HepG2 (cell line): ENCODE measurements at regions not wholly inside any gene's neighbourhood (a gene's known extent, or its start where the extent isn't known, plus 50 kb on each side); places are given as distances from the start of the nearest gene placed in this dataset.

Experiments
- EZH2 ChIP-seq: conservative IDR thresholded peaks from 2 replicates; pipeline ENCODE4 v1.6.1; 2012; ENCODE audit warnings: mild to moderate bottlenecking, low read depth, low read length, moderate library complexity
- PATZ1 ChIP-seq: sonication (generic); formaldehyde crosslinking; IDR thresholded peaks from 2 replicates; pipeline ENCODE4 v1.4.0; 2020; ENCODE audit warnings: missing genetic modification reagents
- SAFB2 ChIP-seq: sonication (generic); formaldehyde crosslinking; IDR thresholded peaks from 2 replicates; pipeline ENCODE4 v1.5.1; 2020; ENCODE audit warnings: missing genetic modification reagents, low read depth, mild to moderate bottlenecking, borderline replicate concordance
- SIN3A ChIP-seq: IDR thresholded peaks from 2 replicates; pipeline ENCODE4 v1.6.1; 2011; ENCODE audit warnings: low read depth, mild to moderate bottlenecking, control low read depth, low read length, borderline replicate concordance
- ZFAT ChIP-seq: sonication (generic); formaldehyde crosslinking; conservative IDR thresholded peaks from 2 replicates; pipeline ENCODE4 v1.8.1; 2023; ENCODE audit warnings: missing genetic modification reagents, inconsistent platforms
- ZNF260 ChIP-seq: sonication (generic); formaldehyde crosslinking; IDR thresholded peaks from 2 replicates; pipeline ENCODE4 v1.4.0; 2020; ENCODE audit warnings: missing genetic modification reagents, low read depth, mild to moderate bottlenecking, borderline replicate concordance
- ZNF280D ChIP-seq: sonication (generic); formaldehyde crosslinking; IDR thresholded peaks from 2 replicates; pipeline ENCODE4 v1.5.1; 2020; ENCODE audit warnings: mild to moderate bottlenecking, missing genetic modification reagents

GRCh38 chr5:5798041-5798440 is 375.6 kb downstream of the ICE1 start:
- TF ChIP-seq SAFB2 (no peak), EZH2 (no peak), ZNF280D (no peak), SIN3A (no peak), ZFAT (CRISPR knock-in tag) (no peak), PATZ1 (CRISPR knock-in tag) (no peak), ZNF260 (no peak)
